ENCODE measurements at regions not wholly inside any gene's neighbourhood (a gene's known extent, or its start where the extent isn't known, plus 50 kb on each side); places are given as distances from the start of the nearest gene placed in this dataset.

- no peak for DNase-seq (ENCODE audit: low read depth in 2 of 2, low spot score in 1 of 2)
Measured at GRCh38 chr1:172883844-172884243, 166.9 kb downstream of the TNFSF18 start.

DNA sequence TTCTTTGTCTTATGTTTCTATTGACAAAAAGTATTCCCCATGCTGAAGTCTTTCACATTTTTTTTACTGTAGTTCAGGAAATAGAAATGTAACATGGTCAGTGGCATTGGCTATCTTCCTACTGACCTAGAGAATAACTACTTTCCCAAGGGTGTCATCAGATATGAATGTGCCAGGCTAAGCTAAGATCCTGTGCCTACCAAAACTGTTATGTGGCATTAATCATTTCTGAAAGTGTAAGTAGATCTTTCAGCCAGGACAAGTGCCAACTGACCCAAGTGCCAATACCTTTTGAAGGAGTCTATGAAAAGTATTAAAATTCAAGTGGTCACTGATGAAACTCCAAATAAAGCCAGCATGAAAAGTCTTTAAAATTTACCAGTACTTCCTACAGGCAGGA lies 165.3 kb downstream of the TNFSF18 start:
- DNase-seq (ENCODE audit: low read depth in 2 of 2, low spot score in 1 of 2): no peak

- DNase-seq (ENCODE audit: low read depth in 2 of 2, low spot score in 1 of 2): no peak
Measured at GRCh38 chr1:172885971-172886370, 164.8 kb downstream of the TNFSF18 start.

GRCh38 chr1:172887162-172887561 lies 163.6 kb downstream of the TNFSF18 start:
- DNase-seq (ENCODE audit: low read depth in 2 of 2, low spot score in 1 of 2): no peak

GRCh38 chr1:172893146-172893841 lies 157.4 kb downstream of the TNFSF18 start:
- no peak for DNase-seq (ENCODE audit: low read depth in 2 of 2, low spot score in 1 of 2)

- DNase-seq (ENCODE audit: low read depth in 2 of 2, low spot score in 1 of 2): no peak
Measured at GRCh38 chr1:172894349-172895049, 156.2 kb downstream of the TNFSF18 start.

DNA sequence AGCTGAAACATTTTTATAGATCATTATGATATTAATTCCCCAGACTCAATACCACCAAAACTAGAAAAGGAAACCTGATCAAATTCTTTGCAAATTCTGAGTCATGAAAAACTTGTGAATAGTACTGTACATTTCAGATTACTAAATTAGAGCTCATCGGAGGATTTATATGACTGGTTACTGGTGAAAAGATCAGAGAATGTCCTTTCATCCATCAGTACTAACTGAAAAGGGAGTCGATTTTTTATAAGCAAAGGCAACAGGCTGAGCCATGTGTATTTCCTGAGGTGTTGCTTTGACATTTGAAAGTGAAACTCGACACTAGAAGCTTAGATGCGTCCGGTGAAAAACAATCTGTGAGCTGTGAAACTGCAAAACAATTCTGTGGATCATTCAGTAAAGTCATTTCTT lies 155.7 kb downstream of the TNFSF18 start:
- DNase-seq (ENCODE audit: low read depth in 2 of 2, low spot score in 1 of 2): no peak

GRCh38 chr1:172895761-172896160 lies 155.0 kb downstream of the TNFSF18 start:
- no peak for DNase-seq (ENCODE audit: low read depth in 2 of 2, low spot score in 1 of 2)

DNA sequence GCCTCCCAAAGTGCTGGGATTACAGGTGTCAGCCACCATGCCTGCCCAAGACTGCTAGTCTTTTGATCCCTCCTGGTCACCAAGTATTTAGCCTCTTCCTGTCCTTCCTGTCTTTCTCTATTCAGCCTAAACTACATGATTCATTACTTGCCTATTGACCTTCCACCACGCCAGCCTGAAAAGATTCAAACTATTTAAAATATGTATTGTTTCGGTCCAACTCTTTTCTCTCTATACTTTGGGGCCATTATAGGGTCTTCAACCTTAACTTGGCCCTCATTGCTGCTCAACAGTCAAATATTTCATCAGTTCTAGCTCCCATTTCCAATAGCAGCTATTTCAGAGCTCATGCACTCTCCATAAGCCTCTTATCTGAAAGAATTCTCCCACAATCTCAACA lies 153.0 kb downstream of the TNFSF18 start:
- DNase-seq (ENCODE audit: low read depth in 2 of 2, low spot score in 1 of 2): no peak

DNA sequence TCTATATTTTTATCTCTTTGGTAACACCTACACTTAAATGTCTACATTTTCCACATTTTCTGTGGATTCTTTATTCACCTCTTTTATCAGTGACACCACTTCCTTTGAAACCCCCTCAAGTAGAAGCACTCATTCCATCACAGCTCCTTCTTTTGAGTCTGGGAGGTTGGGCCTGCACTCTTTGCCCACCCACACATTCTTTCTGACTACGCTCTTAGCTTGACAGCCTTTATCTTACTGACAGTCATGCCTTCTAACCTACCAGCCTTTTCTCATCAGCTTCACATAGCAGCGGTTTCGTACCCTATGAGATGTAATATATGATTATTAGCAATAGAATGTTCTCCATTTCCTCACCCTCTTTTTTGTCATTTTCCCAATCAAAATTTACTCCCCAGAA lies 151.9 kb downstream of the TNFSF18 start:
- no peak for DNase-seq (ENCODE audit: low read depth in 2 of 2, low spot score in 1 of 2)

- no peak for DNase-seq (ENCODE audit: low read depth in 2 of 2, low spot score in 1 of 2)
Measured at GRCh38 chr1:172900376-172900997, 150.3 kb downstream of the TNFSF18 start.

DNA sequence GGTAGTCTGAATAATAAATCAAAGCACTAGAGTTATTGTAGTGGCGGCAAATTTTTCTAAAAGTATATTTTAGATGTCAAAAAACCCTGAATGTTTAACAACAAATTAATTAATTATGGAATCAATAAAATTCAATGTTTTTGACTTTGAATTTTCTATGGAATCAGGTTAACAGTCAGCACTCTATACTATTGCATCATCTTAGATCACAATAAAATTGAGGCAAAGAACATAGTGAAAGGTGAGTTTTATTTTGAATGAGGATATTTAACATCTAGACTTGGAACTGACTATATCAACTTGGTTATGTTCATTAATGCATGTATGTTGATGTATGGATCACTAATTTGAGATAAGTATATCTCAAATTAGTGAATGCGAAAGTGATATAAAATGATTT lies 148.5 kb downstream of the TNFSF18 start:
- no peak for DNase-seq (ENCODE audit: low read depth in 2 of 2, low spot score in 1 of 2)

DNA sequence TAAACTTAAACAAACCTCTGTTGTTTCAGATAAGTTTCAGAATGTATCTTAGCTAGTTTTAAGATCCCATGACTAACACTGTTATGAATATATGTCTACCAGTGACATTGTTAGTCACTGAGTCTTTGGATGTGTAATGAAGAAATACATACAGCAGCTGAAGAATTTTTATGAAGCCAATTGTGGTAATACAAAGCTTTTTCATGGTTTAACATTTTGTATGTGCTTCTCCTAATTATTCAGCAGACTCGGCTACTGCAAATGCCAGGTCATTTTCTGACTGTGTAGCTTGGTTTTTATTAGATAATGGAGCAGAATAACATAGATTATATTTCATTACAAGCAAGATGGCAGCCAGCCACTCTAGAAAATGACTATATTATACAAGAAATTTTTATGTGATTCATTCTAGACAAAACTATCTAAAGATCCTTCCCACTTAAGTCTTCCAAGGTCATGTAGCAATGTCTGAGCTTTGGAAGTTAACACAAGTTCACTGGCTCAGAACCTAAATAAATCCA lies 147.8 kb downstream of the TNFSF18 start:
- no peak for DNase-seq (ENCODE audit: low read depth in 2 of 2, low spot score in 1 of 2)

DNA sequence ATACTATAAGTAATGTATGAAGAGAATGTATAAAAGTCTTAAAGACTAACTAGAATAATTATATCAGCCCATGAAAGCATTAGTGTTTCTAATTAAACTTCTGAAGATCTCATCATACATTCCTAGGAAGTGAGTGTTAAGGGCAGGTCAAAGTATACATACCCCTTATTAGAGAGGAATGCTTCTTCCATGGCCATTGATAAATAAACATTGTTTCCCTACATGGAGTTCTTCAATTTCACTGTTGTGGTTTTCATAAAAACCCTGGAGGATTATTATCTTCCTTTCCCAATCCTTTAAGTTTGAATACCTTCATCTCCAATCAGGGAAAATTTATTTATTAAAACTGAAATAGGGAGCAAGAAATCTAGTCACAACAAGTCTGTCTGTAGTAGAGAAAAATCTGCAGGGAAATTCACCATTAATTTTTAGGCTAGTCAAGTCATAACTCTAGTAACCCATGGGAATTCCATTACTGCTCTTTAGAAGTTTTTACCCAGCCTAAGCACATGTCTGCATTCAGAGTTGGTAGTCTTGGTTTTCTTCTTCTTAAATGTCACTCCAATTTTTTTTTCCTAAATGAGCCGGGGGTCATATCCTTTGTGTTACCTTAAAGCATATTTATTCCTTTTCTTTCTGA lies 147.0 kb downstream of the TNFSF18 start:
- no peak for DNase-seq (ENCODE audit: low read depth in 2 of 2, low spot score in 1 of 2)

- no peak for DNase-seq (ENCODE audit: low read depth in 2 of 2, low spot score in 1 of 2)
Measured at GRCh38 chr1:172905452-172905851, 145.3 kb downstream of the TNFSF18 start.

- DNase-seq (ENCODE audit: low read depth in 2 of 2, low spot score in 1 of 2): no peak
Measured at GRCh38 chr1:172906778-172907592, 143.8 kb downstream of the TNFSF18 start.

GRCh38 chr1:172907834-172908326 lies 142.9 kb downstream of the TNFSF18 start:
- DNase-seq (ENCODE audit: low read depth in 2 of 2, low spot score in 1 of 2): no peak

DNA sequence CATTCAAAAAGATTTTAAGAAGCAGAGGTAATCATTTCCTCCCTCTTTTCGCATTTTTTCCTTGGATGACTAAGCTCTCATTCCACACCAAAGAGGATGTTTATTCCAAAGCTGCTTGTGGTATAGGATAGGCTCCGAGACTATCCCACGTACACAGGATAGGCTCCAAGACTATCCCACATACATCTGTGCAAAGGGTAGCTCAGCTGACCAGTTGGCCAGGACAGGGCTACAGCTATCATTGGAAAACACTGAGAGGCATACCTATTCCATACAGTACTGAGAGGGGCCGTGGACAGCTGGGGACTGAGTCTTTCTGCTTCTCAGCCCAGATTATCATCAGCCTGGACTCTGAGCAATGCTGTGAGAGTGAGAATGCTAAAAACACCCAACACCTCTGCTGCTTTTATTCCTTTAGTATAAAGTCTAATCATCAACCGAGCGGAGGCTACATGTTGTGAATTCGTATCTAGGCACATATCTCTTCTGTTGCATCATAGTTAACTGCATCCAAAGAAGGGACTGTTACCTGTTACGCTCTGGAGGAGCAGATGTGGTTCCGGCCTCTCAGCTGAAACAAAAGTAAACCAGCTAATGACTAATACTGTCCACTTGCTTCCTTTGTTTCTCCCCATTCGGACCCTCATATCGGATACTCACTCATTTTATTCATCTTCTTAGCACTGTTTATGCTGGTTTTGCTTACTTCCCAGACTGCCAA lies 141.0 kb downstream of the TNFSF18 start:
- no peak for DNase-seq (ENCODE audit: low read depth in 2 of 2, low spot score in 1 of 2)

- DNase-seq (ENCODE audit: low read depth in 2 of 2, low spot score in 1 of 2): no peak
Measured at GRCh38 chr1:172912765-172913260, 137.9 kb downstream of the TNFSF18 start.
